ENCODE measurements at regions not wholly inside any gene's neighbourhood (a gene's known extent, or its start where the extent isn't known, plus 50 kb on each side); places are given as distances from the start of the nearest gene placed in this dataset.
A peak's percentile ranks its signal among the peaks of the same experiment; 100 is the strongest.

DNA sequence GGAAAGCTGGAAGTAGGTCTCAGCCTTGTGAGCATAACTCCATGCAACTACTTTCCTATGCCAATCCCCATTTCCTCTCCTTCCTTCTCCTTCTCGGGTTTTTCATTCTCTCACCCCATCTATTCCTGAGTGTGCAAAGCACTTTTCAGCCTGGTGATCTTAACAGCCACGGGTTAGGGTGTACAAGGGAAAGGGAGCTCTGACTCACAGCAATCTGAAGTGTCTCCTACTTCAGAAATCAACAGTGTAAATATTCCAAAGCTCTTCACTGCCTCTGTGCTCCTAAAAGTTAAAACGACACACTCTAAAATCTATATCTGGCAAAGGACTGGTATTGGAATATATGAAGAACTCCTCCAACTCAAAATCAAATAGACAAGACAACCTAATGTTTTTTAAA is 268.0 kb upstream of the IRX3 start:
- no peak for ATAC-seq
- DNase-seq (ENCODE audit: missing footprints) = no peak
- intact Hi-C loops (cut with DNase I) = no loop called here

DNA sequence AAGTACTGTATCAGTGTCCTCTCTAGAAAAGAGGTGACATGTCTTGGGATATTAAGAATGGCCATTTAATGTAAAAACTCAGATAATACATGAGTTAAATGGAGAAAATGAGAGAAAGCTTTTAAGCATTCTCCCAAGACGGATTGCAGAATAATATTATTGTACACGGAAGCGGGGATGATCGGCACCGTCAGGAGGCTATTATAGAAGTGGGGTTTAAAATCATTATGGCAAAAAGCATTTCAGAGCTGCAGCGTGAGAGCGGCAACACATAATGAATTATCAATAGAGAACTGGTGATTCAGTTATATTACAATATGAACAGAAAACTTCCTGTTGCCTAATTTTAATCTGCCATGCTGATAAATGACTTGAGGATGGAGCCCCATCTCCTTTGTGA is 261.7 kb upstream of the IRX3 start:
- ATAC-seq = no peak
- intact Hi-C loops (cut with DNase I) = no loop called here
- DNase-seq (ENCODE audit: missing footprints) = no peak

DNA sequence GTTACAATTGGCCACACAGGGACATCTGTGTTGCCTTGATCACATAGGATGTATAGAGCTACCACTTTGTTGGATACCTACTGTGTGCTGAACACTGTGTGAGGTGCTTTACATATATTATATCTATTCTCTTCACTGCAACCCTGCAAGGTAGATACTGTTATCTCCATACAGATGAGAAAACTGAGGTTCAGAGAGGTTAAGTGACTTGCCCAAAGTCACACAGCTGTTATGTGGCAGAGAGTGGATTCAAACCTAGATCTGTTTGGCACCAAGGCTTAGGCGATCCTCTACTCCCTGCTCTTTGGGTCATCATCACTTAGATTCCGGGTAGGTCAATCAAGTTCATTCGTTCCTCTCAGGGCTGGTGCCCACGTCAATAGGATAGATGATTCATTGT is 260.5 kb upstream of the IRX3 start:
- no peak for DNase-seq (ENCODE audit: missing footprints)
- intact Hi-C loops (cut with DNase I) = no loop called here
- no peak for ATAC-seq

DNA sequence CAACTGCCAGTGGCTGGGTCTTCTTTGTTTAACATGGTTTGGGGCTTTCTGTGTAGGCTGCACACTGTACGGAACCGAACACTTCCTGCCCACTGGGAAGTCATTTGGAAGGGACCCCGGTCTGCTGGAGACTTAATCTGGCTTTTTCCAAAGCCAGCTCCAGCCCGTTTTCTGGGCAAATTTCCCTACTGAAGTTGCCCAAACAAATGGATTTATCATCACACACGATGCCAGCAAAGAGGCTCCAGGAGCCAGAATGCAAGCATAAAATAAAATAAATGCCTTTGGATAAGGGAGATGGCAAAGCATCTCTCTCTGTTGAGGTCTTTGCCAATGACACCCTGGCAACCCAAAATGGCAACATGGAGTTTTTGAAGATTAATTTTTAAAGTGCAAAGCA is 259.9 kb upstream of the IRX3 start:
- ATAC-seq (no peak), DNase-seq (ENCODE audit: missing footprints) (no peak)
- intact Hi-C loops (cut with DNase I) = no loop called here

DNA sequence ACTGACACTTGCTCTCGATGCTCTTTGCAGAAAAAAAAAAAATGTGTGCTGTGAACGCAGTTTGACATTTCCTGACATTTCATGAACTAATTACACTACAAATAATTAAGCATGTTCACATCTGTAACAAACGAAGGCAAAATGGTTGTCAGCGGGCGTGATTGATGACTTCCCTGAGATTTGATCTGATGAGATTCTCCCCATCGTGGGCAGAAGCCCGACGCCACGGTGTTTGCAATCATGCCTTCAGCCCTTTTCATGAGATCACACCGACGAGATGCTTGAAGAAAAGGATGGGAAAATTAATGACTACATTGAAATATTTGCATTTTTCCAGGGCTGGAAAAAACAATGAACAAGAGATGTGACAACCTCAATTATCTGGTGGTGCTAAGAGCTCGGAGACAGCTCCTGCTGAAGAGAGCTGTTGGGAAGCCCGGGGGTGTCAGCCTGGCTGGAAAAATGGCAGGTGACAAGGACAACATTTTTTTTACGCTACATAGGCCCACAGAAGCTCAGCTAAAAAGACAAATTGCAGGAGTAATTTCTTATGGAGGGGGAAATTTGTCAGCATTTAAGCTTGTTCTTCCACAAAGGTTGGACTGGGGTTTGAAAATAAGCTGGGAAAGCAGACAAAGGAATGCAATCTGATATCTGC is 259.4 kb upstream of the IRX3 start:
- no peak for ATAC-seq
- intact Hi-C loops (cut with DNase I) = no loop called here

DNA sequence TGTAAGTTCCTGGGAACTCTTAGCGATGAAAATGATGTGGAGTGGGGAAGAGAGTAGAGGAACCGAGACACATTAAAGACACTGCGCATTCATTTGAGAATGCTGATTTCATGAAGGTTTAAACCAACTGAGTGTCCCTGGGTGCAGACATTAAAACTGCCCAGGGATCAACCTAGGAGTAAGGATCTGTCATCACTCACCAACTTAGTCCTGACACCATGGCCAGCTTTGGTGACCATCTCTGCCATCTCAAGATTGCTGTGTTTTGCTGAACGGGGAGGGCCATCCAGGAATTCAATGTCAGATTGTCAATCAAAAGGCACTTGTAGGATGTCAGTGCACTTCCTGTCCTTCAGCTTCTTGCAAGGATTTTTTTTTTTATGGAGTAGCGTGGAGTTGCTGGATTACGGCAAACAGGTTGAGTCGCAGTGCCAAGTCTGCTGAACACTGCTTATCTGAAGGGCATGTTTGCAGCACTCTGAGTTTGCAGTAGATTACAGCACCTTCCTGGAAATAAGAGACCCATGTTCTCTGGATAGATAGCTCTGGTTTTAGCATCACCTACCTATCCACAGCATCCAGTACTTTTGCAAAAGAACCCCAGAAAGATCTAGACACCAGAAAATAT is 258.1 kb upstream of the IRX3 start:
- ATAC-seq (no peak), DNase-seq (ENCODE audit: missing footprints) (no peak)
- intact Hi-C loops (cut with DNase I) = no loop called here

More for the DNA sequence above, 259.4 kb upstream of the IRX3 start:
- no peak for DNase-seq (ENCODE audit: missing footprints)

DNA sequence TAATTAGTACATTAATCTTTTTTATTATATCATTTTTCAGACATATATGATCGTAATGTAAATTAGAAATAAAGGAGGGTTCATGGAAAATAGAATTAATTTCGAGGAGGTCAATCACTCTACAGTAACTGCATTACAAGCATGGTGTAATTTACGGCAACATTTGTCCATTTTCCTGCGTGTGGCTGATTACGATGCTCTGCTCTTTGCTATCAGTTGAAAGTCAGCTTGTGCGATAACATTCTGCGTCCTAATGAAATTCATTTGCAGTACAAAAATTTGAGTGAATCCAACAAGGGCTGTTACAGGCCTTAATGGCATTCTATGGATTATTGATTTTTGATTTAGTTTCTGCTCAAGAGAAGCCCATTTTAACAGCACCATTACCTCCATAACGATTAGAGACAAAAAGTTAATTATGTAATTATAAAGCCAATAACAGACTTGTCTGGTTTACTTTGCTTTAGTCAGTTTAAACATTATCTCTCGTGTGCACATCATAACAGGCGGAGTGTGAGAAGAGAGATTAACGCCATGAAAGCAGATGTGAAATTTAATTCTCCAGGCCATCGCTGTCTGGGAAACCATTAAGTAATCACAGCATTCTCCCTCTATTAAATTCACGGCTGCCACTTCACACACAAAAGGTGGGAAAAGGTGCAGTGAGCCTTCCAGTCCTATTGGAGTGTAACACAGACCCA is 256.4 kb upstream of the IRX3 start:
- ATAC-seq (no peak), DNase-seq (ENCODE audit: missing footprints) (no peak)
- intact Hi-C loops (cut with DNase I) = no loop called here

DNA sequence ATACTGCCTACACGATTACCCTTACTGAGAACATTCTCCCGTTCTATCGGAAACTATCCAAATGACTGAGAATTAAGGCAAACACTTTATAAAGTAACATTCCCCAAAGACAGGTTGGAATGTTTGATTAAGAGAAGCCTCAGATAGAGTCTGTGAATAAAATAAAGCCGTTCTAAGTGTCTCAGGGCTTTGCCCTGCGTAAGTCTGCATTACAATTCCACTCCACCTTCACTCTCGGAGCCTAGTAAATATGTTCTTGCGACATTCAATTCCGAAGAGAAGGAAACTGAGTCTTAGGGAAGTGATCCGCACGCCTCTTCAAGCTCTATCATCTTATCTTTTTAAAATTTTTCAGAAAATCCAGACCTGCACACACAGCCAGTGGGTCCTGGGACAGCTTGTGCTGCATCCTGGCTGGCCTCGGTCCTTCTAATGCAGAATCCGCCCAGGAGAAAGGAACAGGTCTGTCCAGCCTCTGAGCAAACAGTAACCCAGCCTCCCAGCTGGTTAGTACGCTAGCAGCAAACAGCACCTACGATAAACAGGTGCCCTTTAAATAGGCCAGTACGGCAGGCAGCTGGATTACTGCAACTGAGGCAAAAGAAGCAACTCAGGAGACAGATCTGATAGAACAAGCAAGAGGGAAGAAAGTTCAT is 254.1 kb upstream of the IRX3 start:
- ATAC-seq (no peak), DNase-seq (ENCODE audit: missing footprints) (no peak)
- intact Hi-C loops (cut with DNase I) = no loop called here

DNA sequence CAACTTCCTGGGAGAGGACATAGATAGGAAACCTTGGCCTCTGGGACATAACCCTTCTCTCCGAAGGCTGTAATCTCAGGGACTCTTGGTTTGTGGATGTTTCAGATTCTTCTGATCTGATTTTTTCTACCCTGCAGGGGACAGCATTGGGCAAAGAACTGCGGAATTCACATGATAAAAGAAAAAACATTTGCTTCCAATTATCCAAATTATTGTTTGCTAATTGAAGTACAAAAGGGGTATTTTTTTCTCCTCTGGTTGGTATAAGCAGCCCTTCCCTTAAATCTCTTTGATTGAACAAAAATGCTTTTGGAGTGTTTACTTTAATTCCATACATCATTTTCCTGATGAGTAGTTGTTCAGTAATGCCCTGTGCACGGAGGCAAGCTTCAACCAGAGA is 251.7 kb upstream of the IRX3 start:
- DNase-seq (ENCODE audit: missing footprints) (no peak), ATAC-seq (no peak)
- intact Hi-C loops (cut with DNase I) = no loop called here

DNA sequence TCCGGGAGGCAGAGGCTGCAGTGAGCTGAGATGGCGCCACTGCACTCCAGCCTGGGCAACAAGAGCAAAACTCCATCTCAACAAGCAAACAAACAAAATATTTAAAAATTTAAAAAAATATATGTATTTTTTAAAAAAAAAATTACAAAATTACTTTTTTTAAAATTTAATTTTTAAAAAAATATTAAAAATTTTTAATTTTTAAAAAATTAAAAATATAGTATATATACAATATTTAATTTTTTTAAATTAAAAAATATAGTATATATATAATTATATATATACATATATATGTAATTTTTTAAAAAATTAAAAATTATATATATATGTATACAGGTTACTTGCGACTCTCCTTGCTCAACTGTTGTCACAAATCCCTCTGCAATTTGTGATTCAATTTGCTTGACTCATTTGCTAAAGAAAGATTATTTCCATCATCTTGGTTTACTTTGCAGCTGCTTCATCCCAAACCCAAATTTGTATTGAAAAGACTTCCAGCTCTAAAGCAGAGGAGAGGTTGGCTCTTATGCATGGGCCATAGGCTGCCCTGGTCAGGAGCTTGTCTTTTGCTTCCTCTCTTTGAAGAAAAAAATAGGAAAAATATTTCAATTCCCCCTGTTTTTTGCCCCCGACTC is 247.4 kb upstream of the IRX3 start:
- intact Hi-C loops (cut with DNase I) = no loop called here
- ATAC-seq (no peak), DNase-seq (ENCODE audit: missing footprints) (no peak)

DNA sequence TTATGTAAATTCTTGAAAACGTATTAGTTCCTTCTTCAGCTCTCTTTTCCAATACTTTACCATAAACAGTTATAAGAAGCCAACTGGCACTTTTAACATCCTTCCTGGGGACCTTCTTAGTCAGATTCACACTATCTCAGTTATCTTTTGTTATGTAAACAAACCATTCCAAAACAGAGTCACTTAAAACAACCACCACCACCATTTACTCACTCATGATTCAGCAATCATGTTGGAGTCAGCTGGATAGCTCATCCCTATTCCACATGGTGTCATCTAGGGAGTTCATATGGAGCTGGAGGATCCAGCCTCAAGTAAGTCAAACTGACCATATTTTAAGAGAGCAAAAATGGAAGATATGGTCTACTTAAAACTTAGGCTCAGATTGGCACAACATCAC is 240.3 kb upstream of the IRX3 start:
- ATAC-seq (no peak), DNase-seq (ENCODE audit: missing footprints) (no peak)
- intact Hi-C loops (cut with DNase I) = no loop called here

DNA sequence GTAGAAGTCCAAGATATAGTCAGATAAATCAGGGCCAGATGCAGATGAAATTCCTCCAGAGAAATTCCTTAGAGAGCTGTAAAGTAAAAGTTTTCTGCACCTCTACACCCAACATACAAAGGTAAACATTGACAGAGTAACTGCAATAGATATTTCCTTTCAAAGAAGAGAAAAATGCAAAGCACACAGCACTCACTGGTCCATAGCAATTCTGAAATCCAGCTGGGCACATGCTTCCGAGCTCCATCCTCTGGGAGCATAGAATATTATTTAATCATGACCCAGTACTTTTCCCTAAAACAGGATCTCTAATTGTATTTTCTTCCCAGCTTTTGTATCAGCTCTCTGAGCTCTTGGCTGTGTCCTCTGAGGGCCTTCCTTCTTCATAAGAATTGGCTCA is 239.5 kb upstream of the IRX3 start:
- DNase-seq (ENCODE audit: missing footprints) = no peak
- no peak for ATAC-seq
- intact Hi-C loops (cut with DNase I) = no loop called here

DNA sequence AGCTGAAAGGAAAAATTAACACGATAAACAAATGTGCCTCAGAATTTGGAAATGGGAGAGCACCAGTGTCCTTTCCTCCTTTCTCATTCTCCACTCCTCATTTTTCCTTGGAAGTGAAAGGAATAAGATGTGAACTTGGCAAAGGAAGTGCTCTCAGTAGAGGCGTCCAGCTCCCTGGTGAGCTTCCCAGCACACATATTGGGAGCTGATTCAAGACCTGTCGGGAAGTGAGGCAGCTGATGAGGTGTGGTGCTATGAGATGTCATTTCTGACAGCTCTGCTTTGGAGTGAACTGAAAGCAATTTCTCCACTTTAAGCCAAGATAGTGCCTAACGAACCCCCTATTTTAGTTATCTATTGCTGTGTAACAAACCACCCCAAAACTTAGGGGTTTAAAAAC is 238.5 kb upstream of the IRX3 start:
- ATAC-seq (peak; percentile 80), DNase-seq (ENCODE audit: missing footprints) (no peak)
- intact Hi-C loops (cut with DNase I) = no loop called here

DNA sequence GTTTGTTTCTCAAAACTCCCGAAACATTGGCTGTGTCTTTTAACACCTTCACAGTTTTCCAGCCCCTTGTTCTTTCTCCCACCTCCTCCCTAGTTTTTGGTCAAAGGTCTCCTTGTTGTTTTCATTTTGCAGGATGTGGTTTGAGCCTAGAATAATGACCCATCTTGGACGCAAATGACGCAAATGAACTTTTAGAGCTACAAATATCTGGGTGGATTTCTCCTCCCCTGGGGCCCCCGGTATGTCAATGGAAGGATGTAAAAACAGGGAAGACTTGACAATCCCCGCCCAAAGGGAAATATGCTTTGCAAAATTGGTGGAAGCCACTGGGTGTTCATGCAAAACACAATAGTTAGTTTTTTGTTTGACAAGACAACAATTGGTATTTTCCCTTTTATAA is 236.0 kb upstream of the IRX3 start:
- intact Hi-C loops (cut with DNase I) = no loop called here
- ATAC-seq (peak; percentile 43), DNase-seq (ENCODE audit: missing footprints) (no peak)

DNA sequence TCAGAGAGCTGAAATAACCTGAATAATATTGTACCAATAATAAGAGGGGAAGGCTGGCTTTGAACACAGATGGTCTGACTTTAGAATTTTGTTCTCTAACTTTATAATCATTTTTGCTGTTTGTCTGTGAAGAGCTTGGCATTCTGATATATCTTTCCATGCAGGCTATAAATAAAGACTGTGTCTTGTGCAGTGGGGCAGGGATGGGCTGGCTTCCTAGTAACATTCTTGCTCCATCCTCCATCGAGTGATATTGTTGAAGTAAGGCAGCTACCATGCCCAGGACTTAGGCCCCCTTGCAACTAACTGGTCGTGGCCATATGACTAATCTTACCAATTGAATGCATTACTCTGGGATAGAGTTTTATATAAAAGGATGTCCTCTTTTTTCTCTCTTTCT is 234.7 kb upstream of the IRX3 start:
- ATAC-seq (no peak), DNase-seq (ENCODE audit: missing footprints) (no peak)
- intact Hi-C loops (cut with DNase I) = no loop called here

DNA sequence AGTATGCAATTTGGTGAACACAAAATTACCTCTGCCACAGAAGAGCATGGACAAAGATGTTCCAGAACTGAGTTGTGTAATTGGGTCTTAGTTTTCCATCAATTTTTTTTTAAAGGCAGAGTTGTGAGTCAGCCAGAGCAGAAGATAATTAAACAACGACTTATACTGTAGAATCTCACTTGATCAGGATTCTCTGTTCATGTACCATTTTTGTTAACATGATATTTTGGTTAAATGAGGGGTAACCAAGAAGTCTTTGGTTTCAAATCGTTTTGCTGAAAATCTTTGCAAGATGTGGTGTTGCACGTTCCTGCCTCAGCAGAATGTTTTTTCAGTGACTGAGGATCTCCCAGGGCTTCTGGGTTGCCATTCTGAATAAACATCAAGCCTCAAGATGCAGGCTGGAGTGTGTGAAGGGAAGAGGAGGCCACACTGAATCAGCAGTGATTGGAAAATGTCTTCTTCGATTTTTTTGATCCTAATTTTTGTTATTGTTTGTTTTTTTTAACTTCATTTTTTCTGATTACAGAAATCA is 232.6 kb upstream of the IRX3 start:
- ATAC-seq = no peak
- intact Hi-C loops (cut with DNase I) = no loop called here
- no peak for DNase-seq (ENCODE audit: missing footprints)

DNA sequence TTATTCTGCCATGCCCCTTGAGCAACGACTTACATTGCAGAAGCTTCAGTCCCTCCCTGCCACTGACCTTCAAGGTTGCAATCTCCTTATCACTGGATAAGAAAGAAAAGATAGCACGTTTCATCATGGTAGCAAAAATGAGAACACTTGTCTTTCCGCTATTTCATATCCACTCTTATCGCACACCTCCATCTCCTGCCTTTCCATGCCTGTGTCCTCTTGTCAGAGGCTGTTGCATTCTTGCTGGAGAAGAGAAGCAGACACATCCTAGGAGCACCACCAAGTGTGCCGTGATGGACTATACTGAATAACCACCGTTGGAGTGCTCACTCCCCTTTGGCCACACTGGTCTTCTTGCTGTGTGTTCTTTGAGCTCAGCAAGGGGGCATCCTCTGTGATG is 230.6 kb upstream of the IRX3 start:
- intact Hi-C loops (cut with DNase I) = no loop called here
- DNase-seq (ENCODE audit: missing footprints) = no peak
- ATAC-seq = no peak

DNA sequence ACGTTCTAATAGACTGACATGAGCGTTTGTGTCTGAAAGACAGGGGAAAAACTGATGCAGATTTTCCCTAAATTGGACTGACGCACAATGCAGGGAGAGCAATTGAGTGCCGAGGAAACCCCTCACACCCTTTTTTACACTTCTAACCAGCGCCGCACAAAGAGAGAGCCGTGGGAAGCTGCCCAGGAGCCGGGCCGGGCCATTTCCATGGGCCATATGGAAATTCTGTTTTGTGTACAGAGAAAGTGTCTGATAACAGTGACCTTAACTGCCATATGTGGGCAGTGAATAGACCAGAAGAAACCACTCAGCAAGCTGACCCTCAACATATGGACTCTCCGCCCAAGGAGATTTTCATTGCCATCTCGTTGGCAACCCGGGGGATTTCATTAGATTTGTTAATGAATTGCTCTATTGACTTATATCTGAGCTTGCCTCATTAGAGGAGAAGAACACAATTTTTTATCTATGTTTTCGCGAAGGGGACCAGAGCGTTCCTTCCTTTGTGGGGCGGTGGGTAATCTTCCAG is 225.9 kb upstream of the IRX3 start:
- intact Hi-C loops (cut with DNase I) = no loop called here
- DNase-seq (ENCODE audit: missing footprints) (no peak), ATAC-seq (no peak)

DNA sequence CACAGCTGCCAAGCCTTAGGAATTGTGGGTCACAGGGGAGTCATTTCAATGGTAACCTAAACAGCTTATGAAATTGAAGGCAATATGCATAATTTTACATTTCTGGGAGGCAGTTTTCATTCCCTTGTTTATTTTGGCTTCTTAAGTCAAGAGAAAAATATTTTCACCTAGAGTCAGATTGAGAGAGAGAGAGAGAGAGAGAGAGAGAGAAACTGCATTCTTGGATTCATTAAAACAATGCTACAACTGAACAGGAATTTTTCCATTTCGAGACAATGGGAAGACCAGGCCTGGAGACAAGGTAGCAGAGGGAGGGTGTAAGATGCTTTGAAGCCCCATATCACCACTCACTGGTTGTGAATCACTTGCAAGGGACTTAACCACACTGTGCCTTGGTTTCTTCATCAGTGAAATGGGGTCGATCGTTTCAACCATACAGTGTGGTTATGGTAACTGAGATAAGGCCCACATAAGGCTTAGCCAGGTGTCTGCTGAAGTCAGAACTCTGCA is 224.7 kb upstream of the IRX3 start:
- intact Hi-C loops (cut with DNase I) = no loop called here
- ATAC-seq = no peak
- no peak for DNase-seq (ENCODE audit: missing footprints)

Data from Right ventricle myocardium inferior (tissue), 1 donor.